Thoracic aorta (tissue), 2 donors: ENCODE measurements at regions not wholly inside any gene's neighbourhood (a gene's known extent, or its start where the extent isn't known, plus 50 kb on each side); places are given as distances from the start of the nearest gene placed in this dataset.

Source experiments
- ATAC-seq: fragments of 150-250 bp; one replicate; pipeline ENCODE4 v1.8.0; 2017; ENCODE audit warnings: low read depth; ENCODE audit not compliant: insufficient number of reproducible peaks, low FRiP score
- DNase-seq: peaks from one replicate; pipeline ENCODE4 v3.0.0-alpha.2; 2020; ENCODE audit warnings: low spot score
- H3K27ac ChIP-seq, 2 donors: fragments of 200-600 bp; sonication (generic); 1 replicate in 1 of 2; 2 replicates in 1 of 2; pipeline ENCODE4 v1.5.1; 2016; ENCODE audit warnings: mild to moderate bottlenecking in 2 of 2, moderate library complexity in 2 of 2
- H3K27me3 ChIP-seq: fragments of 200-600 bp; sonication (generic); replicated peaks from 2 replicates; pipeline ENCODE4 v1.6.0; 2016; ENCODE audit warnings: mild to moderate bottlenecking; ENCODE audit not compliant: insufficient read depth
- H3K36me3 ChIP-seq: fragments of 200-600 bp; sonication (generic); one replicate; pipeline ENCODE4 v1.5.1; 2016
- H3K4me1 ChIP-seq, 2 donors: fragments of 200-600 bp; sonication (generic); 1 replicate in 1 of 2; 2 replicates in 1 of 2; pipeline versions ENCODE4 v1.5.1 to v1.6.0; 2016; ENCODE audit warnings: low read depth in 2 of 2, mild to moderate bottlenecking in 1 of 2; ENCODE audit not compliant: control insufficient read depth in 1 of 2
- H3K4me3 ChIP-seq: fragments of 200-600 bp; sonication (generic); 2 replicates; pipeline ENCODE4 v1.5.1; 2016; ENCODE audit warnings: mild to moderate bottlenecking
- H3K9me3 ChIP-seq: fragments of 200-600 bp; sonication (generic); 2 replicates; pipeline ENCODE4 v1.5.1; 2016
- TF ChIP-seq, protein P1 (sequence below): fragments of 200-600 bp; sonication (generic); IDR thresholded peaks from one replicate; pipeline ENCODE4 v1.5.1; 2019; ENCODE audit warnings: antibody characterized with exemption

- no peaks in the 10 kb centered on the region for H3K9me3 ChIP-seq
- no peaks in the 10 kb centered on the region for H3K27me3 ChIP-seq
- DNase-seq (no peak), ATAC-seq (no peak)
- H3K36me3 ChIP-seq, result no peaks in the 10 kb centered on the region
- H3K4me3 ChIP-seq, result no peak overlapping the region
- TF ChIP-seq, protein P1, sequence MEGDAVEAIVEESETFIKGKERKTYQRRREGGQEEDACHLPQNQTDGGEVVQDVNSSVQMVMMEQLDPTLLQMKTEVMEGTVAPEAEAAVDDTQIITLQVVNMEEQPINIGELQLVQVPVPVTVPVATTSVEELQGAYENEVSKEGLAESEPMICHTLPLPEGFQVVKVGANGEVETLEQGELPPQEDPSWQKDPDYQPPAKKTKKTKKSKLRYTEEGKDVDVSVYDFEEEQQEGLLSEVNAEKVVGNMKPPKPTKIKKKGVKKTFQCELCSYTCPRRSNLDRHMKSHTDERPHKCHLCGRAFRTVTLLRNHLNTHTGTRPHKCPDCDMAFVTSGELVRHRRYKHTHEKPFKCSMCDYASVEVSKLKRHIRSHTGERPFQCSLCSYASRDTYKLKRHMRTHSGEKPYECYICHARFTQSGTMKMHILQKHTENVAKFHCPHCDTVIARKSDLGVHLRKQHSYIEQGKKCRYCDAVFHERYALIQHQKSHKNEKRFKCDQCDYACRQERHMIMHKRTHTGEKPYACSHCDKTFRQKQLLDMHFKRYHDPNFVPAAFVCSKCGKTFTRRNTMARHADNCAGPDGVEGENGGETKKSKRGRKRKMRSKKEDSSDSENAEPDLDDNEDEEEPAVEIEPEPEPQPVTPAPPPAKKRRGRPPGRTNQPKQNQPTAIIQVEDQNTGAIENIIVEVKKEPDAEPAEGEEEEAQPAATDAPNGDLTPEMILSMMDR, result no peak
- H3K4me1 ChIP-seq, result peaks cover 0 to 5% of the 10 kb centered on the region in 2 donors
- no peak overlapping the region for H3K27ac ChIP-seq
These were observed 127.1 kb upstream of the MOCS2 start for GRCh38 chr5:53236683-53237082.

DNA sequence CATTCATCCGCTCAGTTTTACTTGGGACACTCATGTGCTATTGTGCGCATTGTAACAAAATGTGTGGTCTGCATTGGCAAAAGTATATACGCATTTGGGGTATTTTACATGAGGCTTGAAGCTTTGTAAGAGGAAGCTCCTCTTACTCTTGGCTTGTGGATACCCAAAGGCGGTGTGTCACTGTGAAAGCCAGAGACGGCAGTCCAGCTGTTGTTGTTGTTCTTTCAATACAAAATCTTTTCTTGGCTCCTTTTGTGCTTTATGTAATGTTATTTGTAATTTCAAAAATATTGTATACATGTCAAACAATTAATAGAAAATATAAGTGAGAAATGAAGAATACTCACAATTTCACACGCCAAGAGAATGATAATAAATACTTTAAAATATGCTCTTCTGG lies 128.3 kb upstream of the MOCS2 start:
- DNase-seq (no peak), ATAC-seq (no peak)
- H3K27ac ChIP-seq, result no peak overlapping the region
- TF ChIP-seq, protein P1, result no peak
- peaks cover 0 to 5% of the 10 kb centered on the region in 2 donors for H3K4me1 ChIP-seq
- H3K9me3 ChIP-seq, result no peaks in the 10 kb centered on the region
- no peaks in the 10 kb centered on the region for H3K36me3 ChIP-seq
- no peak overlapping the region for H3K4me3 ChIP-seq
- no peaks in the 10 kb centered on the region for H3K27me3 ChIP-seq

GRCh38 chr5:53239301-53239990 lies 129.9 kb upstream of the MOCS2 start:
- H3K27me3 ChIP-seq, result no peaks in the 10 kb centered on the region
- no peak overlapping the region for H3K27ac ChIP-seq
- DNase-seq (no peak), ATAC-seq (no peak)
- H3K9me3 ChIP-seq, result no peaks in the 10 kb centered on the region
- no peak overlapping the region for H3K4me3 ChIP-seq
- no peaks in the 10 kb centered on the region for H3K36me3 ChIP-seq
- TF ChIP-seq, protein P1, result no peak
- H3K4me1 ChIP-seq, result peaks cover 0 to 5% of the 10 kb centered on the region in 2 donors

GRCh38 chr5:53240661-53241060 lies 131.1 kb upstream of the MOCS2 start:
- no peaks in the 10 kb centered on the region for H3K9me3 ChIP-seq
- no peaks in the 10 kb centered on the region for H3K36me3 ChIP-seq
- H3K27me3 ChIP-seq, result no peaks in the 10 kb centered on the region
- no peak overlapping the region for H3K27ac ChIP-seq
- TF ChIP-seq, protein P1, result no peak
- ATAC-seq (no peak), DNase-seq (no peak)
- H3K4me3 ChIP-seq, result no peak overlapping the region
- peaks cover 0 to 7% of the 10 kb centered on the region in 2 donors for H3K4me1 ChIP-seq

- DNase-seq (no peak), ATAC-seq (no peak)
- Histone ChIP-seq H3K36me3 (no peaks in the 10 kb centered on the region), H3K4me1 (peaks cover 0 to 14% of the 10 kb centered on the region in 2 donors), H3K27ac (no peak overlapping the region), H3K9me3 (no peaks in the 10 kb centered on the region), H3K27me3 (no peaks in the 10 kb centered on the region), H3K4me3 (no peak overlapping the region)
- TF ChIP-seq, protein P1, result no peak
These were observed 132.0 kb upstream of the MOCS2 start for GRCh38 chr5:53241572-53241971.
